IMR-90 (cell line): ENCODE measurements at regions not wholly inside any gene's neighbourhood (a gene's known extent, or its start where the extent isn't known, plus 50 kb on each side); places are given as distances from the start of the nearest gene placed in this dataset.

Experiments
- CEBPB ChIP-seq: IDR thresholded peaks from 2 replicates; pipeline ENCODE4 v1.6.1; 2012; ENCODE audit warnings: low read depth, low read length, improper control_type of control experiment
- FOS ChIP-seq: fragments of 150-350 bp; IDR thresholded peaks from 2 replicates; pipeline ENCODE4 v1.6.1; 2016; ENCODE audit warnings: low read depth, low read length
- MAFK ChIP-seq: IDR thresholded peaks from 2 replicates; pipeline ENCODE4 v1.6.1; 2012; ENCODE audit warnings: low read depth, low read length, improper control_type of control experiment
- MAZ ChIP-seq: IDR thresholded peaks from 2 replicates; pipeline ENCODE4 v1.6.1; 2012; ENCODE audit warnings: low read depth, mild to moderate bottlenecking, low read length, improper control_type of control experiment, moderate library complexity, borderline replicate concordance
- MXI1 ChIP-seq: IDR thresholded peaks from 2 replicates; pipeline ENCODE4 v1.6.1; 2012; ENCODE audit warnings: low read depth, mild to moderate bottlenecking, low read length, moderate library complexity, borderline replicate concordance
- POLR2A ChIP-seq: IDR thresholded peaks from 2 replicates; pipeline ENCODE4 v1.6.1; 2012; ENCODE audit warnings: mild to moderate bottlenecking, low read depth, low read length
- RCOR1 ChIP-seq: IDR thresholded peaks from 2 replicates; pipeline ENCODE4 v1.6.1; 2012; ENCODE audit warnings: mild to moderate bottlenecking, low read length, improper control_type of control experiment; ENCODE audit not compliant: insufficient replicate concordance
- RFX5 ChIP-seq: IDR thresholded peaks from 2 replicates; pipeline ENCODE4 v1.8.0; 2012; ENCODE audit warnings: low read depth, mild to moderate bottlenecking, low read length, moderate library complexity
- SMC3 ChIP-seq: fragments of 150-350 bp; IDR thresholded peaks from 2 replicates; pipeline ENCODE4 v1.6.1; 2016; ENCODE audit warnings: low read depth, mild to moderate bottlenecking, antibody characterized with exemption, low read length, moderate library complexity
- TF ChIP-seq, protein P1 (sequence below): conservative IDR thresholded peaks from 2 replicates; pipeline ENCODE4 v1.5.1; 2012; ENCODE audit warnings: mild to moderate bottlenecking, low read depth, low read length, improper control_type of control experiment
- TF ChIP-seq, protein P2 (sequence below): fragments of 150-350 bp; IDR thresholded peaks from 2 replicates; pipeline ENCODE4 v1.6.1; 2017; ENCODE audit warnings: mild to moderate bottlenecking, antibody characterized with exemption, low read length, low read depth

DNA sequence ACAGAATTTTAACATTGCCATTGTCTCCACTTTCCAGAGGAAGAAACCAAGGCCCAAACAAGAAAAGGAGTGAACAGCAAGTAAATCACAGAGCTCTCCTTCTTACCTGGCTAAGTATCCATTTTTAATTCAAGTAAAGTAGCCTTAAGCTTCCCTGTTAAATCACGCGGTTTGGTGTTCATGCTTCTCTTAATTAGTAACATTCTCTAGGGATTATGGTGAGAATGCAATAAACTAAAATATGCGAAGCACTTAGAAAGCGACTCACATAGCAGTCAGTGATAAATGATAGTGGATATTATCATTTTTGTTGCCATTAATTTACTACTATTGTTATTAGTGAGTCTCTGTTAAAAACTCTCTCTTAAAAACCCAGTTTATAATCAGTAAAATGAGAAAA lies 630.5 kb upstream of the TMPRSS15 start:
- TF ChIP-seq, protein P1, sequence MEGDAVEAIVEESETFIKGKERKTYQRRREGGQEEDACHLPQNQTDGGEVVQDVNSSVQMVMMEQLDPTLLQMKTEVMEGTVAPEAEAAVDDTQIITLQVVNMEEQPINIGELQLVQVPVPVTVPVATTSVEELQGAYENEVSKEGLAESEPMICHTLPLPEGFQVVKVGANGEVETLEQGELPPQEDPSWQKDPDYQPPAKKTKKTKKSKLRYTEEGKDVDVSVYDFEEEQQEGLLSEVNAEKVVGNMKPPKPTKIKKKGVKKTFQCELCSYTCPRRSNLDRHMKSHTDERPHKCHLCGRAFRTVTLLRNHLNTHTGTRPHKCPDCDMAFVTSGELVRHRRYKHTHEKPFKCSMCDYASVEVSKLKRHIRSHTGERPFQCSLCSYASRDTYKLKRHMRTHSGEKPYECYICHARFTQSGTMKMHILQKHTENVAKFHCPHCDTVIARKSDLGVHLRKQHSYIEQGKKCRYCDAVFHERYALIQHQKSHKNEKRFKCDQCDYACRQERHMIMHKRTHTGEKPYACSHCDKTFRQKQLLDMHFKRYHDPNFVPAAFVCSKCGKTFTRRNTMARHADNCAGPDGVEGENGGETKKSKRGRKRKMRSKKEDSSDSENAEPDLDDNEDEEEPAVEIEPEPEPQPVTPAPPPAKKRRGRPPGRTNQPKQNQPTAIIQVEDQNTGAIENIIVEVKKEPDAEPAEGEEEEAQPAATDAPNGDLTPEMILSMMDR: no peak
- no peak for TF ChIP-seq MXI1
- no peak for TF ChIP-seq POLR2A
- TF ChIP-seq MAFK: no peak
- TF ChIP-seq, protein P2, sequence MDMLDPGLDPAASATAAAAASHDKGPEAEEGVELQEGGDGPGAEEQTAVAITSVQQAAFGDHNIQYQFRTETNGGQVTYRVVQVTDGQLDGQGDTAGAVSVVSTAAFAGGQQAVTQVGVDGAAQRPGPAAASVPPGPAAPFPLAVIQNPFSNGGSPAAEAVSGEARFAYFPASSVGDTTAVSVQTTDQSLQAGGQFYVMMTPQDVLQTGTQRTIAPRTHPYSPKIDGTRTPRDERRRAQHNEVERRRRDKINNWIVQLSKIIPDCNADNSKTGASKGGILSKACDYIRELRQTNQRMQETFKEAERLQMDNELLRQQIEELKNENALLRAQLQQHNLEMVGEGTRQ: no peak
- no peak for TF ChIP-seq FOS
- no peak for TF ChIP-seq SMC3
- TF ChIP-seq CEBPB: no peak
- no peak for TF ChIP-seq RFX5
- no peak for TF ChIP-seq RCOR1
- TF ChIP-seq MAZ: no peak
